ENCODE measurements at regions not wholly inside any gene's neighbourhood (a gene's known extent, or its start where the extent isn't known, plus 50 kb on each side); places are given as distances from the start of the nearest gene placed in this dataset.

GRCh38 chr10:78357141-78358063 lies 323.7 kb downstream of the RPS24 start:
- DNase-seq (ENCODE audit: extremely low read depth in 1 of 2, low read depth in 1 of 2), result no peak

DNA sequence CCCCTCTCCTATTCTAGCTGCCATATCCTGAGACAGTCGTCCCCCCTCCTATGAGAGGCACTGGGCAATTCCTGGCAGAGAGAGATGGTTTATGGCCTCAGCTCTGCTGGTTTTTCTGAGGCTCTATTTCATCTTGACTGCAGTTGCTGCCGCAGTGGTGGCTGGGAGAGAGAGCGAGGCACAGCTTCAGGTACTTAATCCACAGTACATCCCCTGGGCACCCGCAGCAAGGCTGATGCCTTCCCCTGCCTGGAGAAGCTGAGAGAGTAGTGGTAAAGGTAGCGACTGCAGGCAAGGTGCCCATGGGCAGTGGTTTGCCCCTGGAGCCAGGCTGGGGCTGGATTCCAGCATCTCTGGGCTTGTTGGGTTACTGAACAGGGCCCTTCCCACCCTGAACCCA lies 324.7 kb downstream of the RPS24 start:
- DNase-seq (ENCODE audit: extremely low read depth in 1 of 2, low read depth in 1 of 2), result no peak

GRCh38 chr10:78358982-78359381 lies 325.3 kb downstream of the RPS24 start:
- DNase-seq (ENCODE audit: extremely low read depth in 1 of 2, low read depth in 1 of 2), result no peak

- DNase-seq (ENCODE audit: extremely low read depth in 1 of 2, low read depth in 1 of 2), result no peak
Measured at GRCh38 chr10:78359640-78360091, 326.0 kb downstream of the RPS24 start.

GRCh38 chr10:78360284-78360683 lies 326.6 kb downstream of the RPS24 start:
- DNase-seq (ENCODE audit: extremely low read depth in 1 of 2, low read depth in 1 of 2), result no peak

- DNase-seq (ENCODE audit: extremely low read depth in 1 of 2, low read depth in 1 of 2), result no peak
Measured at GRCh38 chr10:78361031-78361430, 327.4 kb downstream of the RPS24 start.

DNA sequence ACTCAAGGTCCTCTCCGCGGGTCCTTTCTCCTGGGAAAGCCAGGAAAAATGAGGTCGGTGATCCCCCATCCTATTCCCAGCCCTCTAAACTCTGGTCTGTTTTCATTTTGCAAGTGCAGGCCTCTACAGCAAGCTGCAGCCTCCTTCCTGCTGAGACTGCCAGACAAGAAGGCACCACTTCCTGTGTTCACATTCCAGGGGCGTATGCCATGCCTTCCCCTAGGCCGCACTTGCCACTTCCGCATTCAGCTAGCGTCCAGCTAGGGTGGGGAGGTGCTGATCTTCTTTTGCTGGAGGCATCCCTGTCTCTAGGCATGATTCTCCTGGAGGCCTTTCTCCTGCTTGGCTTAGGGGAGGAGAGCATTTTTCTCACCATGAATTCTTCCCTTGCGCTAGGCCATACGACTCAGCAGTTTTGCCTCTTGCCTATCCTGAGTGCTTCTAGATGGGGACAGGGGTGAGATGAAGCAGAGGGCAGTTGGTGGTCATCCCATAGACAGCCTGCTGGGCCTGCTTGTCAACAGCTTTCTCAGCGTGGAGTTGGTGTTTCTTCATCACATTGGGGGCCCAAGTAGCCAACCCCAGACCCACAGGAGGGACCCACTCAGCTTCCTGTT lies 328.9 kb downstream of the RPS24 start:
- DNase-seq (ENCODE audit: extremely low read depth in 1 of 2, low read depth in 1 of 2), result no peak

- DNase-seq (ENCODE audit: extremely low read depth in 1 of 2, low read depth in 1 of 2), result no peak
Measured at GRCh38 chr10:78363190-78363589, 329.5 kb downstream of the RPS24 start.

DNA sequence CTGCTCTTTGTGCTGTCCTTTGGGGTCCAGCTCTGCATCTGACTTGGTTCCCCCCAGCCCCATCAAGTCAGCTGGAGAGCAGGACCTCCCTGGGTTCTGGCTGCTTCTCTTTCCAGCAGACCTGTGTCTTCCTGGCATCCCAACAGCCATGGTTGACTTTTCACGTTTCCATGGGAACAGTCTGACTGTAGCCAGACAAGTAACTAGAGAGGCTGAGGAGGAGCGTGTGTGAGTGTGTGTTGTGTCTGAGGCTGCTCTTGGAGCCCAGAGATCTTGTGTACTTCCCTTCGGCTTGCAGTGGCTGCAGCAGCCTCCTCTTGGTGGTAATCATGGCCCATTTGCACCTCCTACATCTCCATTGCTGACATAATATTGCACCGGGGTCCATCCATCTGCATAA lies 332.0 kb downstream of the RPS24 start:
- DNase-seq (ENCODE audit: extremely low read depth in 1 of 2, low read depth in 1 of 2), result no peak

DNA sequence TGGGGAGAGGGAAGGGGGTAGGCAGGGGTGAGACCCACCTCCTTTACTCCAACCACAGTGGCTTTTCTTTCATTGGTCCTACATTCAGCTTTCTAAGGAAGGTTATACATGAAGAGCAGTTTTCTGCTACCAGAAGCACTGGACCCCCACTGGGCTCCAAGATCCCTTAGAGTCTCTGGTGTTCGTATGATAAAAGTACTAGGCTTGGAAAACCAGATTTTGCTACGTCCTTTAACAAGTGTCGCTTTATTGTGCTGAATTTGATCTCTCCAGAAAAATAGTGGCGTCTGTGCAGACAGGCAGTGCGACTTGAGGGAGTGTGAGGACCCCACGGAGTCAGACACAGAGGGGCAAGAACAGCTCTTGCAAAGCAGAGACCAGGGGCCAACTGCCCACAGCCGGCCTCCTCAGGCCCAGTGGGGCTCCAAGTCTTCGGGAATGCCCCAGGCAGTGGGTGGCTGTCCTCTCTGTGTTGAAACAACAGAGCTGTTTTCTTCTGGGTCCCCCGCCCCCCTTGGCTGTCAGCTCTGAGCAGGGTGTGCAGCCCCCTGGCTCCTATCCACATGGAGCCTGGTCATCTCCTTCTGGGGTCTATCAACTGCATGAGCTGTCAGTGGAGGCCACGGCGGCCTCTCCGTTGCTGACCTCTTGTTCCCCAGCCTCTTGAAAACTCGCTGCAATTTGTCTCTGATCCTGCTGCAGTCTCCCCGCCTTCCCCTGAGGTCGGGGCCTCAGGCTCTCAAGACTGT lies 333.2 kb downstream of the RPS24 start:
- no peak for DNase-seq (ENCODE audit: extremely low read depth in 1 of 2, low read depth in 1 of 2)

- no peak for DNase-seq (ENCODE audit: extremely low read depth in 1 of 2, low read depth in 1 of 2)
Measured at GRCh38 chr10:78367751-78368150, 334.1 kb downstream of the RPS24 start.

- no peak for DNase-seq (ENCODE audit: extremely low read depth in 1 of 2, low read depth in 1 of 2)
Measured at GRCh38 chr10:78371136-78371535, 337.5 kb downstream of the RPS24 start.

DNA sequence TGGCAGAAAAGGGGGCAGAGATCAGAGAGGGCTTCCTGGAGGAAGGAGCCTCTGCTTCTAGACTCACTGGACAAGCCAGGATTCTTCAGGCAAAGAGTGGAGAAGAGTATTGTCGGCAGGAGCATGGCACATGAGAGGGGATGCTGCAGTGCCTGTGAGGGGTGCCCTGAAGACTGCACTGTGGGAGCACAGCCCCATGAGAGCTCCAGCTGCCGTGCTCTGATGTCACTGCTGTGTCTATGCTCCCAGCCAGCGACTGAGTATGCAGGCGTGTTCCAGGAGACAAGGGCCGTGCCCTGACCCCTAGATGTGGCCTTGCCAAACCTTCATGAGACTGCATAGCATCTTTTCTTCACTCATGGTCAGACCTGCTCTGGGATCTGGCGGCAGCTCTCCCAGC lies 339.1 kb downstream of the RPS24 start:
- DNase-seq (ENCODE audit: extremely low read depth in 1 of 2, low read depth in 1 of 2), result no peak

DNA sequence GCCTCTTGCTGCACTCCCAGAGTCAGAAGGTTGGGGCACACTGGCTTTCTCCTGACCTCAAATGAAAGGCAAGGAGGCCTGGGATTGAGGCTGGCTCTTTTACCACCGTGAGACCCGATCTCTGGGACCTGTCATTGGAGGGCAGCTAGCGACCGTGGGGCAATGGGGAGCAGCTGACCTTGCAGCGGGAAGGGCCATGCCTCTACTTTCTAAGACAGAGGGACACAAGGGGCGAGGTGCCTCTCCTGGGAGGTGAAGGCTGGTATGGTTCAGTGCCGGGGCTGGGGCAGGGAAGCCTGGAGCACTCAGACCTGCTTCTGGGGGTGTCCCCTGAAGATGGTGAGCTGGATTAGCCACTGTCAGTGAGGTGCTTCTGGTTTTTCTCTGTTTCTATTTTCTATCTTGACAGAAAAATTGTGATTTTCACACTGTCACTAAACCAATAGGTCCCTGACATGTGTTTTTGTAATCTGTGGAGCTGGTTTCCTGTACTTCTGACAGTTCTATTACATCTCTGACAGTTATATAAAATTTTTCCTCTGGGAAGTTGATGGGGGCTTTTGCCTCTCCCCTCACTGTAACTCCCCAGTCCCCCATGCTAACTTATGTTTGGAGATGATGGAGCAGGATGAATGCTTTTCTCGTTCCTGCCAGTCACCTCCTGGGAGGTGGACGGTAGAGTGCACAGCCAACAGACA lies 340.8 kb downstream of the RPS24 start:
- no peak for DNase-seq (ENCODE audit: extremely low read depth in 1 of 2, low read depth in 1 of 2)

- no peak for DNase-seq (ENCODE audit: extremely low read depth in 1 of 2, low read depth in 1 of 2)
Measured at GRCh38 chr10:78375854-78376785, 342.5 kb downstream of the RPS24 start.

DNA sequence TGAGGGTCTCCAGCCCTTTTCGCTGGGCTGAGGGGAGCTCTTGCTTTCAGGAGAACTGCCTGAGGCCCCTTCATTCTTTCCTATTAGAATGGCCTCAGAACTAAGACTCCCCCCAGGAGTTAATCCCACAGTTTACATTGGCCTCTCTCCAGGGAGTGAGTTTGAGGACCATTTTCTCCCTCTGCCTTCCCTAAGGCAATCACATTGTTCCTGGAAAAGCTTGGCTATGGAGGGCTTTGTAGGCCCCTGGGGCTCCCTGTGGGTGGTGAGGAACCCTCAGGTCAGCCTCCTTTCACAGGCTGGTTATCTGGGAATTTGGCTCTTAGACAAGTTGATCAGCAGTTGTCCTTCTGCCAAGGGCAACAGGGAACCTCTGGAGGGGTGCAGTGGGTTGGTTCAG lies 343.7 kb downstream of the RPS24 start:
- DNase-seq (ENCODE audit: extremely low read depth in 1 of 2, low read depth in 1 of 2), result no peak

GRCh38 chr10:78378192-78378591 lies 344.5 kb downstream of the RPS24 start:
- DNase-seq (ENCODE audit: extremely low read depth in 1 of 2, low read depth in 1 of 2), result no peak

DNA sequence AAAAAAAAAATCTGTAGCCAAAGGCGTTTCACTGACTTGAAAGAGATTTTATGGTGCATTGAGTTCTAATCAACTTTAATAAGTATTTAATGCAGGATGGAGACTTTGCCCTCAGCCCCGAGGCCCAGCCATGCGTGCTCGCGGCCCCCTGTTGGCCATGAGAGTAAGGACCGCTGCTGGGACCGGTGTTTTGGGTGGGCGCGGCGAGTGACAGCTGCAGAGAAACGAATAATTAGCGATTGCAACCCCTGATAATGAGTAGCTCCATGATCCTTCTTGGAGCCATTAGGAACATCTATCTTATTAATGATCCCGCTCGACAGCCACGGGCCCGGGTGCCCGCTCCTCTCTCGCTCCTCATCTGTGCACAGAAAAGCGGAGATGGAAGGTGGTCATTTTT lies 347.4 kb downstream of the RPS24 start:
- DNase-seq (ENCODE audit: extremely low read depth in 1 of 2, low read depth in 1 of 2), result no peak

GRCh38 chr10:78382047-78382446 lies 348.4 kb downstream of the RPS24 start:
- no peak for DNase-seq (ENCODE audit: extremely low read depth in 1 of 2, low read depth in 1 of 2)

DNA sequence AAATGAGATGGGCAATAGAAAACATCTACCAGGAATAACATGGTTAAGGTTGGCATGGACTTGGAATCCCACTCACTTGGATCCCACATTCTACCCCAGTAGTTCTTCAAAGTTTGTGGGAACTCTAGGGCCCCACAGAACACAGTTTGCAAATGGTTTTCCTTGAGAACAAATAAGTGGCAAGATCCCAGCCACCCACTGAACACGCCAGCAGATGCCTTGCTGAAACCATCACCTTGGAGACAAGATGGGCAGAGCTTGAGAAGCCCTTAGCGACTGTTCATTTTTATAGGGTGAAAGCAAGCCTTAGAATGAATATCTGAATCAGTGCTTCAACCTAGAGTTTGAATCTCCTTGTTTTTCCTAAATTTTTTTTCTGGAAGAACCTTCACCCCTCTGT lies 349.1 kb downstream of the RPS24 start:
- no peak for DNase-seq (ENCODE audit: extremely low read depth in 1 of 2, low read depth in 1 of 2)
